ENCODE measurements at regions not wholly inside any gene's neighbourhood (a gene's known extent, or its start where the extent isn't known, plus 50 kb on each side); places are given as distances from the start of the nearest gene placed in this dataset.

DNA sequence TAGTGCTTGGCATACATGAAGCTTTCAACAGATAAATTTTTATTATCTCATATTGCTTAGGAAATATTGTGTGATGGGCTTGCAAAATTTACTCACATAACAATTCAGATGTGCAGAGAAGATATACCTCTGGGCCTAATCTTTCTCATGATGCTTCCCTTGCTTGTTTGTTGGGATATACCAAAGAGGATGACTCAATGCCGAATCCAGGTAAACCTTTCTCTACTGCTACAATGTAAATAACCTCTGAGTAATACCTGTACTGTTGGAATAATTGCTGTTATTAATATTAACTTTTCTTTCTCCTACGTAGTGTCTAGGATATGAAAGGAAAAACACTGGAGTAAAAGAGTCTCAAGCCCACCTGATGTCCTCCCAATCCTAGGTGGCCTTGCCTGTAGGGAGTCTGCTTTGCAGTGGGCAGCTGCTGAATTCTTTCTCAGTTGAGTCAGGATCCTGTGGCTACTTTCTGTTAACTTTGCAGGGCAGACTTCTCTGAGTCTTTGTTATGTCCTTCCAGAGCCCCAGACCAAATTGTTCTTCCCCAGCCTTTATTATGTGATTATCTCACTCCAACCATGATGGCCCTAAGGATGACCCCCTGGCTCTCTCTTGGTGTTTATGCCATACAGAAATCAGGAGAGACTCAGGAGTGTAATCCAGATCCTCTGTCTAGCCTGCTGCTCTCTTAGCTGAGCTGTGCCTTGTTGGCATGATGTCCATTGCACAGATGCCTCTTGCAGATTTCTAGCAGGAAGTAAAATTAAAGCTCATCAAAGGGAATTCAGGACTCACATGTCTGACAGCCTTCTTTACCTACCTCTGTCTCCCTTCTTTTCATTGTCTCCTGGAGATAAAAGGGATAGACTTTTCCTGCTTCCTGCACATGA lies 208.1 kb downstream of the SNX18 start:
- no peaks in the 10 kb centered on the region for H3K36me3 ChIP-seq (ENCODE audit: control insufficient read depth in 4 of 4, insufficient read depth in 4 of 4, low read length in 3 of 4)
- no peaks in the 10 kb centered on the region for H3K9me3 ChIP-seq (ENCODE audit: control extremely low read depth in 1 of 5, control insufficient read depth in 4 of 5, insufficient read depth in 2 of 5, low read depth in 1 of 5, low read length in 4 of 5)
- DNase-seq: no peak
- peaks cover 0 to 6% (median 3%) of the 10 kb centered on the region in 4 experiments for H3K4me1 ChIP-seq (ENCODE audit: control extremely low read depth in 1 of 4, control insufficient read depth in 4 of 4, insufficient read depth in 4 of 4, low read length in 3 of 4)
- no CpG with 5 or more reads among the region's 2 CpGs for WGBS (ENCODE audit: insufficient coverage)
- CTCF ChIA-PET: interaction anchor here (1.0 to 1.5 kb wide), 3 partner anchors 18 to 119 kb away, joined by 3 to 4 read pairs (median 3); no protein-coding TSS in a partner anchor
- no peaks in the 10 kb centered on the region for H3K27me3 ChIP-seq (replicated peaks in 2 of 5; ENCODE audit: control insufficient read depth in 4 of 5, insufficient read depth in 5 of 5, low read length in 4 of 5)
- H3K27ac ChIP-seq (ENCODE audit: insufficient read depth in 1 of 2, low read depth in 1 of 2, low read length in 2 of 2, poor library complexity in 1 of 2, severe bottlenecking in 2 of 2): no peak overlapping the region
- no peak overlapping the region for H3K4me3 ChIP-seq (ENCODE audit: control insufficient read depth in 1 of 7, extremely low read depth in 1 of 7, insufficient read depth in 4 of 7, low read depth in 2 of 7, low read length in 6 of 7)
- POLR2A ChIA-PET: no interaction called here

DNA sequence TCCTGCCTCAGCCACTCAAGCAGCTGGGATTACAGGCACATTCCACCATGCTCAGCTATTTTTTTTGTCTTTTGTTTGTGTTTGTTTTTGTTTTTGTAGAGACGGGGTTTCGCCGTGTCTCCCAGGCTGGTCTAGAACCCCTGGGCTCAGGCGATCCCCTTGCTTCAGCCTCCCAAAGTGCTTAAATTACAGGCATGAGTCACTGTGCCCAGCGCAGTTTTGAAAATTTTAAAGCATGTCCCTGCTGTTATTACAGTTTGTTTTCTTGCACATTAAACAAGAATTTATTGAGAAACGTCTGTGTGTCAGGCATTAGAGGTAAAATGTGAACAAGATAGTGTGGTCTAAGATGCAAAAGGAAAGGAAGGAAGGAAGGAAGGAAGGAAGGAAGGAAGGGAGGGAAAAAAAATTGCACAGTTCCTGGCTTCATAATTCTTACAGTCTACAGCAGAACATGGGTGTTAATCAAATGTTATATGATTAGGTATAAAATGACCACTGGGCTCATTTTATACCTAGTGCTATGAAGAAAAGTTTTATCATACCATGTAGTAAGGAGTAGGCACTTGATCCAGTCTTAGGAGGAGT lies 205.4 kb downstream of the SNX18 start:
- ChIA-PET POLR2A (no interaction called here), CTCF (interaction anchor here (1.2 kb wide), 1 partner anchor 10 kb away, joined by 6 read pairs; no protein-coding TSS in a partner anchor)
- H3K4me3 ChIP-seq (ENCODE audit: control insufficient read depth in 1 of 7, extremely low read depth in 1 of 7, insufficient read depth in 4 of 7, low read depth in 2 of 7, low read length in 6 of 7): no peak overlapping the region
- no peaks in the 10 kb centered on the region for H3K27me3 ChIP-seq (replicated peaks in 2 of 5; ENCODE audit: control insufficient read depth in 4 of 5, insufficient read depth in 5 of 5, low read length in 4 of 5)
- no peaks in the 10 kb centered on the region for H3K36me3 ChIP-seq (ENCODE audit: control insufficient read depth in 4 of 4, insufficient read depth in 4 of 4, low read length in 3 of 4)
- peaks cover 0 to 1% (median 0%) of the 10 kb centered on the region in 4 experiments for H3K4me1 ChIP-seq (ENCODE audit: control extremely low read depth in 1 of 4, control insufficient read depth in 4 of 4, insufficient read depth in 4 of 4, low read length in 3 of 4)
- H3K9me3 ChIP-seq (ENCODE audit: control extremely low read depth in 1 of 5, control insufficient read depth in 4 of 5, insufficient read depth in 2 of 5, low read depth in 1 of 5, low read length in 4 of 5): no peaks in the 10 kb centered on the region
- 44% methylated on average over 1 of the region's 6 CpGs for WGBS (ENCODE audit: insufficient coverage)
- no peak overlapping the region for H3K27ac ChIP-seq (ENCODE audit: insufficient read depth in 1 of 2, low read depth in 1 of 2, low read length in 2 of 2, poor library complexity in 1 of 2, severe bottlenecking in 2 of 2)
- no peak for DNase-seq

DNA sequence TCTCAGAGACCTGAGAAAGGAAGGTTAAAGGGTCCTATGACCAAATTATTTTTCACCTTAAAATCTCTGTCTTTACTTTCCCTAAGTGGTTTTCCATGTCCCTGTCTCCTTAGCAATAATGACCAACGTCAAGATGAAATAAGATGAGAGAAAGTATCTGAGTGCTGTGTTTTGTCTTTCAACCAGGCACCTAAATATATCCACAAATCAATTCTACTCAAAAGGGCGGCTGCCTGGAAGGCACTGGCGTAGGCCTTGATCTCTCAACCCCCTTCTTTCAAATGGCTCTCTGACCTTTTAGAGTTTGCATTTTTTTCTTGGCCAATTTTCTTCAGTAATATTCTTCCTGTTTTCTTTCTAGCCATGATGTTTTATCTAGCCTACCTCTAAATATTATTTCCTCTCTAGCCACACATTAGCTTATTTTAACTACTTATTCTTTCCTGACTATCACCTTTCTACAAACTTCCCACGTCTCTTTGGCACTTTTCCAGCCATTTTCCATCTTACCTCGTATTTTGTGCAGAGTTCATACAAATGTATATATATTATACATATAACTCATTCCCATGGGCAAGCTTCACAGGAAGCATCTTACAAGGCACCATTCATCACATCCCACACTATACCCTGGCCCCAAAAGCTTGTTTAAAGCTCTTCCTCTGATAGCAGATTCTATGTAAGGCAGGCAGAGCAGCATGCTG lies 204.5 kb downstream of the SNX18 start:
- Histone ChIP-seq H3K4me1 (ENCODE audit: control extremely low read depth in 1 of 4, control insufficient read depth in 4 of 4, insufficient read depth in 4 of 4, low read length in 3 of 4) (no peaks in the 10 kb centered on the region), H3K27me3 (replicated peaks in 2 of 5; ENCODE audit: control insufficient read depth in 4 of 5, insufficient read depth in 5 of 5, low read length in 4 of 5) (no peaks in the 10 kb centered on the region), H3K9me3 (ENCODE audit: control extremely low read depth in 1 of 5, control insufficient read depth in 4 of 5, insufficient read depth in 2 of 5, low read depth in 1 of 5, low read length in 4 of 5) (no peaks in the 10 kb centered on the region), H3K4me3 (ENCODE audit: control insufficient read depth in 1 of 7, extremely low read depth in 1 of 7, insufficient read depth in 4 of 7, low read depth in 2 of 7, low read length in 6 of 7) (no peak overlapping the region), H3K36me3 (ENCODE audit: control insufficient read depth in 4 of 4, insufficient read depth in 4 of 4, low read length in 3 of 4) (no peaks in the 10 kb centered on the region), H3K27ac (ENCODE audit: insufficient read depth in 1 of 2, low read depth in 1 of 2, low read length in 2 of 2, poor library complexity in 1 of 2, severe bottlenecking in 2 of 2) (no peak overlapping the region)
- WGBS (ENCODE audit: insufficient coverage): 100% methylated on average over 2 of the region's 5 CpGs
- ChIA-PET CTCF (interaction anchor here (1.2 kb wide), 1 partner anchor 11 kb away, joined by 6 read pairs; no protein-coding TSS in a partner anchor), POLR2A (no interaction called here)
- no peak for DNase-seq

DNA sequence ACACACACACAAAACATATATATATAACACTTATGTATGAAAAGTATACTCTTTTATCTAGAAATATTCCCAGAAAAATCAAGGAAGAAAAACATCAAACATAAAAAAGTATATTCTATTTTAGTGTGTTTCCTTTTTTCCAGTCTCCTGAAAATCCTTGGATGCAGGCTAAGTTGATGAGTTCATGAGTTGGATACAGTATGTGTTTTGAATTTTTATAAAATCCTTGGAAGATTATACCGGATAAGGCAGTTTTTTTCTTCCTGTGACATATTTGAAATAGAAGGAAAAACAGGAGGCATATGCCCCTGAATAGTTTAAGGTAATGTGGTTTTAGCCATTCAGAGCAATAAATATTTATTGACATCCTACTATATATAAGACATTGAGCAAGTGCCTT lies 203.6 kb downstream of the SNX18 start:
- Histone ChIP-seq H3K4me1 (ENCODE audit: control extremely low read depth in 1 of 4, control insufficient read depth in 4 of 4, insufficient read depth in 4 of 4, low read length in 3 of 4) (no peaks in the 10 kb centered on the region), H3K27me3 (replicated peaks in 2 of 5; ENCODE audit: control insufficient read depth in 4 of 5, insufficient read depth in 5 of 5, low read length in 4 of 5) (no peaks in the 10 kb centered on the region), H3K9me3 (ENCODE audit: control extremely low read depth in 1 of 5, control insufficient read depth in 4 of 5, insufficient read depth in 2 of 5, low read depth in 1 of 5, low read length in 4 of 5) (no peaks in the 10 kb centered on the region), H3K4me3 (ENCODE audit: control insufficient read depth in 1 of 7, extremely low read depth in 1 of 7, insufficient read depth in 4 of 7, low read depth in 2 of 7, low read length in 6 of 7) (no peak overlapping the region), H3K27ac (ENCODE audit: insufficient read depth in 1 of 2, low read depth in 1 of 2, low read length in 2 of 2, poor library complexity in 1 of 2, severe bottlenecking in 2 of 2) (no peak overlapping the region), H3K36me3 (ENCODE audit: control insufficient read depth in 4 of 4, insufficient read depth in 4 of 4, low read length in 3 of 4) (no peaks in the 10 kb centered on the region)
- ChIA-PET POLR2A (no interaction called here), CTCF (no interaction called here)
- no CpG with 5 or more reads among the region's 1 CpG for WGBS (ENCODE audit: insufficient coverage)
- no peak for DNase-seq

DNA sequence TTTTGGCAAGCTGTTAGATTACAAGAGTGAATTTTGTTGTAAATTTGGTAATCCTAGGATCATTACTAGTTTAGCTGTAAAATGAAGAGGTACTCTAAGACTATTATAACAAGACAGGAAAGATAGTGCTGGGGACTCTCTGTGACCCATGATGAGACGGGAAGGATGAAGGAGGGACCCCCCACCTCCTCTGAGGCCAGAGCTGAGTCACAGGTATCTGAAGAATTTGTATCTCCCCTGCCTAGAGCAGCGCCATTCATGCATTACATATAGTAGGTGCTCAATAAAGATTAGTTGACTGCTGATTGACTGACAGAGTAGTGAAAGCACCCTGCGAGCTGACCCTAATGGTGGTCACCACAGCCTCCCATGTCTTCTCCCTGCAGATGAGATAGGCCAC lies 202.8 kb downstream of the SNX18 start:
- POLR2A ChIA-PET: no interaction called here
- no peak for DNase-seq
- WGBS (ENCODE audit: insufficient coverage): 63% methylated on average over 3 of the region's 3 CpGs
- no peaks in the 10 kb centered on the region for H3K4me1 ChIP-seq (ENCODE audit: control extremely low read depth in 1 of 4, control insufficient read depth in 4 of 4, insufficient read depth in 4 of 4, low read length in 3 of 4)
- no peaks in the 10 kb centered on the region for H3K27me3 ChIP-seq (replicated peaks in 2 of 5; ENCODE audit: control insufficient read depth in 4 of 5, insufficient read depth in 5 of 5, low read length in 4 of 5)
- no peak overlapping the region for H3K27ac ChIP-seq (ENCODE audit: insufficient read depth in 1 of 2, low read depth in 1 of 2, low read length in 2 of 2, poor library complexity in 1 of 2, severe bottlenecking in 2 of 2)
- no peak overlapping the region for H3K4me3 ChIP-seq (ENCODE audit: control insufficient read depth in 1 of 7, extremely low read depth in 1 of 7, insufficient read depth in 4 of 7, low read depth in 2 of 7, low read length in 6 of 7)
- CTCF ChIA-PET: no interaction called here
- H3K36me3 ChIP-seq (ENCODE audit: control insufficient read depth in 4 of 4, insufficient read depth in 4 of 4, low read length in 3 of 4): no peaks in the 10 kb centered on the region
- no peaks in the 10 kb centered on the region for H3K9me3 ChIP-seq (ENCODE audit: control extremely low read depth in 1 of 5, control insufficient read depth in 4 of 5, insufficient read depth in 2 of 5, low read depth in 1 of 5, low read length in 4 of 5)

DNA sequence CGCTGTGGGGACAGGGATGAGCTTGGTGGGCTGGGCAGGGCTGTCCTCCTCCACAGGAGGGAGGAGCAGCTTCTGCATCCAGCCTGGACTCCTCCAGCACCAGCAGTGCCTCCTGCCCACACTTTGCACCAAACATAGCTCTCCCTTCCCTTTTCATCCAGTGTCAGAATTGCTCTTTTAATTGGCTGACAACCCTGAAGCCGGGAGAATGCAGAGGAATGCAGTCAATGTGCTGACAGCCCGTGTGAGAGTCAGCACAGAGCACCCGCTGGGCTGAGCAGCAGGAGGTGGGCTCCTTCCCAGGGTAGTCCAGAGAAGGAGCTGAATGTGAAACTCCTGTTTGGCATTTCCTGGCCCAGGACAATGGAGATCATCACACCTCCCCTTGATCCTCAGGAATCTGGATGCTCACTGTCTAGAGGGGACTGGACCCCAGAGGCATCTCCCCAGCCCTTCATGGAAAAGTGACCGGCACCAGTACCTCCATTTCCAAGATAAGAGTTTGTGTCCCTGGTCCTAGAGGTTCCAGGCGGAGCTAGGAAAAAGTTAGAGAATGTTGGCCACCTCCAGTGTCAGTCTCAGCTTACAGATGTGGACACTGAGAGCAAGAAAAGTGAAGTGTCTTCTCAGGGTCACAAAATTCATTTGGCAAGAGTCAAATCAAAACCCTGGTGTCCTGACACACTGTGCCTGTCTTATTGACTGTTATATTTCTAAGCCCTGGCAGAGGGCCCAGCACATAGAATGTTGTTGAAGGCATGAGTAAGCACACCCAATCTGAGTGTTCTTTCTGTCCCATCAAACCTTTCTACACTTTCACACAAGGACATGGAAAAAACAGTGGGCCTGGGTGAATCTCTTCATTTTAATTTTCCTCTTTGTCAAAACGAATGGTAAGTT lies 202.1 kb downstream of the SNX18 start:
- WGBS (ENCODE audit: insufficient coverage): 76% methylated on average over 6 of the region's 7 CpGs
- CTCF ChIA-PET: no interaction called here
- H3K36me3 ChIP-seq (ENCODE audit: control insufficient read depth in 4 of 4, insufficient read depth in 4 of 4, low read length in 3 of 4): no peaks in the 10 kb centered on the region
- H3K4me3 ChIP-seq (ENCODE audit: control insufficient read depth in 1 of 7, extremely low read depth in 1 of 7, insufficient read depth in 4 of 7, low read depth in 2 of 7, low read length in 6 of 7): no peak overlapping the region
- POLR2A ChIA-PET: no interaction called here
- H3K27me3 ChIP-seq (replicated peaks in 2 of 5; ENCODE audit: control insufficient read depth in 4 of 5, insufficient read depth in 5 of 5, low read length in 4 of 5): no peaks in the 10 kb centered on the region
- no peaks in the 10 kb centered on the region for H3K4me1 ChIP-seq (ENCODE audit: control extremely low read depth in 1 of 4, control insufficient read depth in 4 of 4, insufficient read depth in 4 of 4, low read length in 3 of 4)
- DNase-seq: no peak
- no peak overlapping the region for H3K27ac ChIP-seq (ENCODE audit: insufficient read depth in 1 of 2, low read depth in 1 of 2, low read length in 2 of 2, poor library complexity in 1 of 2, severe bottlenecking in 2 of 2)
- no peaks in the 10 kb centered on the region for H3K9me3 ChIP-seq (ENCODE audit: control extremely low read depth in 1 of 5, control insufficient read depth in 4 of 5, insufficient read depth in 2 of 5, low read depth in 1 of 5, low read length in 4 of 5)
